ENCODE measurements at regions not wholly inside any gene's neighbourhood (a gene's known extent, or its start where the extent isn't known, plus 50 kb on each side); places are given as distances from the start of the nearest gene placed in this dataset.
"Not testable (repeated sequence)": the region's sequence is repeated elsewhere in the genome, so short reads cannot be mapped to it uniquely, and the experiment has no call there.

DNA sequence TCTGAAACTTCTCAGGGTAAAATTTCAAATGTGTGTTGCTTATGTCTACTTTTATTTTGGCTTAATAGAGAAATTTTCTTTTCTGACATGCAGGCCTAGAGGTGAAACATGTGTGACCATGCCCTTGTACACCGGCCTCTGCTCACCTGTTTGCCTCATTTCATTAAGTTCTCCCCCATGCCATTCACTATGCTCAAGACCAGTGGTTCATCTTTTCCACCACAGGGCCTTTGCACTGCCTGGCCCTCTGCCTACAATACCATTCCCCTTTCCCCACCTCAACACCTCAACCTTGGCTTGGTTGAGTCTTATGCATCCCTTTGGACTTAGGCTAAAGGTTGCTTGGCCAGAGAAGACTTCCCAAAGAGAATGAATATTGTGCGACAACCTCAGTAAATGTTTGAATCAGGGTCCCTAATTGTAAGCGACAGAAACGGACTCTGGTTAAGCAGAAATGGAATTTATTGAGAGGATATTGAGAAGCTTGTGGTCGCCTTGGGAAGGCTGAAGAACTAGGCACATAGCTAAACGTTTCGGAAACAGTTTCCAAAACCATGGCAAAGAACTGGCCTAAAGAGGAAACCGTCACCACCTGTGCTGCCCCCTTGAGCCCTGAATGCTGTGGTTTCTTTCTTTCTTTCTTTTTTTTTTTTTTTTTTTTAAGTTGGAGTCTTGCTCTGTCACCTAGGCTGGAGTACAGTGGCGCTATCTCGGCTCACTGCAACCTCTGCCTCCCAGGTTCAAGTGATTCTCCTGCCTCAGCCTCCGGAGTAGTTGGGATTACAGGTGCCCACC is 152.2 kb downstream of the SOX4 start:
- ATAC-seq: no peak

DNA sequence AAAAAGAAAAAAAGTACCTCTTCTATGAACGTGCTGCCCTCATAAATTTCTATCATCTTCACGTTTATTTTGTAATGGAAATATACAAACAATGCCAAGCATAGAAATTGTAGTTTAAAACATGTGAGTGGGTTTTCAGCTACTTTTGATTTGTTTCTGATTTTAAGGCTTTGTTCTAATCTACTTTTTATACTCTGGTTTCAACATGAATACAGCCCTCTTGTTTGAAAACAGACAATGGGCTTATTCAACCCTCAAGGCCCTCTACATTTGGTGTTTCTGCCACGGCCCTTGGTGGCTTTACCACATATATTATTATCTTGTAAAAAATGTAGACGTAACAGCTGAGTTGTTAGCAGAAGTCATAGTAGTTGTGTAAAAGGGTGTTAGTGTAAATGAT is 153.9 kb downstream of the SOX4 start:
- no peak for ATAC-seq

DNA sequence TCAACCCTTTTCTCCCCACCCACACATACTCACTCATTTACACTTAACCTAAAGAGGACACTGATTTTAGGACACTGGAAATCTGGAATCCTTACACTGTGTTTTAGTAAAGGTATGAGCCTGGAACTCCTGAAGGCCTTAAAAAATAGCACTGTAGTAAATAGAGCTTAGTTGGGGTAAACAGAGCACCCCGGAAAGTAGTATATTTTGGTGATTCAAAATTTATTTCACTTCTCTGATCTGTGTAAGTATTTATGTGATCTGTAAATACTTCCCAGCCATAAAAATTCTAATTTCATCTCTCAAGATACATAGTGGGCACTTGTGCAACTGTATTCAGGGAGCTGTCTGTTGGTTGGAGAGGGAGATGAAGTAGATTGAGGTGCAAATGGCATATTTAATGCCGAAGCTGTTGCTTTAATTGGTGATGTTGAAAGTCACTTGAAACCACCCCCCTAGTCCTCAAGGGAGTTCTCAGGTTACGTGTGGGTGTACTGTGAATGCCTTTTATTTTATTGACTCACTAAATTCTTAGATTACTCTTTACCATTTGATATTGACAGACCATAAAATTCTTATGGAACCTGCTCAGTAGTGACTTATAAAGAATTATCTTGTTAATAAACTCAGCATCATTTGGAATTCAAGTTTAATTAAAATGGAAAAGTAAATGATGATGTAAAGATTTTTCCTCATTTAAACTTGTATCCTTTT is 154.9 kb downstream of the SOX4 start:
- no peak for ATAC-seq

DNA sequence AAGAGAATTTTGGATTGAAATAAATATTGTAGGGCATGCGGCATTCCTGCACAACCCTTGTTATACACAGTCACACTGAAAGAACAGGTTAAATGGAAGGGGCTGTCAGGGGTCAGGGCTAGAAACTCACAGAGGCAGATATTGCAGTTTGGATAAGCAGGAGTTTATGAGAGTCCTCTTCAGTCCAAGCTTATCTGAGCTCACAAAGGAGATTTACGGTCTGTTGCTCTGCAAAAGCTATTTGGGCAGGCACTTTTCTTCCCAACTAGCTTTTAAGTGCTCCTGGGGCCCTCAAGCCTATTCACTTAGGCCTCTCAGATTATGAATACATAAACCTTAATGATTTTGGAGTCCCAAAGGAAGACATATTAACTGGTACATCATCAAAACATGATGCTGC is 156.2 kb downstream of the SOX4 start:
- no peak for ATAC-seq

DNA sequence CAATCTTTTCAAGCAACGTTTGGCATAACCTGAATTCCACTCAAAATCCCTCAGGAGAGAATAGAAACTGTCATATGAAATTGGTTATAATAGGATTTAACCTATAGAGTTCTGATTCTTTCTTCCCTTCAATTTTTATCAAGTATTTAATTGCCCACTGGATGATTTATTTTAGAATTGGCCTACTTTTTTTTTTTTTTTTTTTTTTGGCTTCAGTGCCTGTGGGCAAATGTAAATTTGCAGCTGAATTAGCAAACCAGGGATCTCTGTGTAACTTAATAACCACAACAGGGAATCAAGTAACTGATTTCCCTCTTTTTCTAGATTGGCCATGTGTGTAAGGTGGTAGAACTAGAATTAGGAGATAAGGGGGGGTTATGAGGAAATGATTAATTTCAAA is 157.0 kb downstream of the SOX4 start:
- ATAC-seq: no peak

DNA sequence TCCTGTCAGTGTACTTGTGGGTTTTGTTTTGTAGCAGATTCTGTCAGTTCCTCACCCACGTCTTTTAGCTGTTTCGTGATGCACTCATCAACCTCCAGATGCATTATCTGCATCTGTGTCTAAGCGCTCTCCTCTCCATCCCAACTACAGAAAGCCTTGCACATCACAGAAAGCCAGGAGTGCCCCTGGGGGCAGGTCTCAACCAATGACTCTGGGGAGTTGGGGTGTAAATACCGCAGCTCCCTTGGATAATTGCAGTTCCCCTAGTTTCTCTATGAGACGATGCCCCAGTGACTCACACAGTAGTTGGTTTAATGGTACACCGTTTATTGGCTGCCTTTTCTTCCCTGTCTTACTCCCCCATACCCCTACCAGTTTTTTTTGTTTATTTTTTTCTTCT is 158.1 kb downstream of the SOX4 start:
- ATAC-seq: no peak

DNA sequence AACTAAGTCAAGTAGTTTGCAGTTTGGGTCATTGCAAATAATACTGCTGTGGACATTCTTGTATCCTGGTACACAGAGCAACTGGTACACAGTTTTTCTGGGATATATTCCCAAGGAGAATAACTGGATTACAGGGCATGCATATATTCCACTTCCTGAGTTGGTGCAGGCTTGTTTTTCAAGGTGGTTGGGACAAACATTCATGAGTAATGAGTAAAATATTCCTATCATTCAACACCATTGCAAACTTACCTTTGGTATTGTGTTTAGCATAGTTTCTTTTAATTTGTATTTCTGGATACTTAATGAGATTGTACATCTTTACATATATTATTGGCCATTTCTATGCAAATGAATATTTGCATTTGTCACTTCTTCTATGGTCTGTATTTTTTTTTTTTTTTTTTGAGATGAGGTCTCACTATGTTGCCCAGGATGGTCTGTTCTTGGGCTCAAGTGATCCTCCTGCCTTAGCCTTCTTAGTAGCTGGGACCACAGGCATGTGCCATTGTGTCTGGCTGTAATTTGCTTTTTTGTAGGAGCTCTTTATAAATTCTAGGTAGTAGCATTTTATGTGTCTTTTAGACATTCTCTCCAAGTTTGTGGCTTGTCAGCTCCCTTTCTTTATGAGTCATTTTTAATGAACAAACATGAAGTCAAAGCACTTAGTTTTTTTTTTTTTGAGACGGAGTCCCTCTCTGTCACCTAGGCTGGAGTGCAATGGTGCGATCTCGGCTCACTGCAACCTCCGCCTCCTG is 158.7 kb downstream of the SOX4 start:
- ATAC-seq: no peak

DNA sequence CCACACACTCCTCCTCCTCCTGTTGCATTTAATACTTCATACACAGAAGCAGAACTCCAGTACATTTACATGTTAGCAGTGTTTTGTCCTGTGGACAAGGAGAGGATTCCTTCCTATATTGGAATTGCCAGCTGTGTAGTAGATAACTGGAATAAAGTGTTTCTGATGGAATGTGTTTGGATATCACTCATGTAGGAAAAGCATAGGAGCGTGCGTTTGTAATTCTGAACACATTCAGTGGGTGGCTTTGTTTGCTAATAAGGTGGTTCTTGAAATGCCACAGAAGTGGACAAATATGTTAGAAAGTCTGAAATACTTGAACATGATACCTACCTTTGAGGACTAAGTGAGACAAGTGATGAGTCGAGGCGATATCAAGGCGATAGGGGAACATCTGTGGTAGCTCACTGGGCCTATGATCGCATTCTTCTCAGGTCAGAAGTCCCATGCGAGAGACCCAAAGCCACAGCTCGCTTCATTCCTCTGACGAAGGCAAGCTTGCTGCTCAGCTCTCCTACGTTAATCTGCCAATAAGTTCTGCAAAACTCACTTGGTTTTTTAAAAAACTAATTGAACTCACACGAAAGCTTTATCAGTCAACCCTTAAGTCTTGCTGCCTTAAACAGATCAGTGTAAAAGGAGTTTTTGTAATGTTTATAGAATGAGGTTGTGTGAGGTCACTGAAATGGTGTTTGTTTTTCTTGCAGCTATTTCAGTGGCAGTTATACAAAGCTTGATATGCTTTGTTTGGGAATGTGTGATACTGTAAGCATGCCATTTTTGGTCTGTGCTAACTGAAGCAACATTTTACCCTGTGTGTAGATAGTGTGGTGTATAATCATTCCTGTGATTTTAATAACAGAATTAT is 159.9 kb downstream of the SOX4 start:
- ATAC-seq: no peak

DNA sequence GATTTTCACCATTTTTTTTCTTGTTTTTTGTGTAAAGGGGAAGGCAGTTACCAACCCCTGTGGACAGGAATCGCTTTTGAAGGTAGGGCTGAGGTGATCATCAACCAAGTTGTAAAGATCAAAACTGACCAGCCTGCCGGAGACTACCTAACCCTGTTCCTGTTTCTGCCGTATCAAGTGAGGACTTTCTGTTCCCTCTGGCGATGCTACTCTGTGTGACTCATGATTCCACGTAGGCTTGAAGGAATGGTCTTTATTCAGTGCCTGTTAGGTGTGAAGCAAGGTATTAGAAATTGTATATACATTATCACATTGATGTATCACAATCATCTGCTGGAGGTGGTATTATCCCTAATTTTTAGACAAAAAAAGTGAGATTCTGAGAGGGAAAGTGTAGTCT is 161.3 kb downstream of the SOX4 start:
- ATAC-seq: peak; percentile 74

DNA sequence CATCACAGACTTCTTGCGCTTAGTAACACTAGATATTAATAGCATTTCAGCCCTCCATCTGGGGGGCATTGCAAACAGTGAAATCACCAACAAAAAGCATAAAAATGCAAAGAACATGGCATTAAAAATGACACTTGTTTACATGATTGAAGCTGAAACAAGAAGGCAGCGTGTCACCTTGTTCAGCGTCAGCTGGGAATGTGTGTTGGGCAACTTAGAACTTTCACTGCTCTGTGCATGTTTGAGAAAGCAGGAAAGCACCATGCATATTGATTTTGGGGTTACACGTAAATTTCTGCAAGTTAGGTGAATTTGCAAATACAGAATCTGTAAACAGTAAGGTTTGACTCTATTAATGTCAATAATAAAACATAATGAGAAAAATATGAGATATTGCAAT is 162.9 kb downstream of the SOX4 start:
- no peak for ATAC-seq

DNA sequence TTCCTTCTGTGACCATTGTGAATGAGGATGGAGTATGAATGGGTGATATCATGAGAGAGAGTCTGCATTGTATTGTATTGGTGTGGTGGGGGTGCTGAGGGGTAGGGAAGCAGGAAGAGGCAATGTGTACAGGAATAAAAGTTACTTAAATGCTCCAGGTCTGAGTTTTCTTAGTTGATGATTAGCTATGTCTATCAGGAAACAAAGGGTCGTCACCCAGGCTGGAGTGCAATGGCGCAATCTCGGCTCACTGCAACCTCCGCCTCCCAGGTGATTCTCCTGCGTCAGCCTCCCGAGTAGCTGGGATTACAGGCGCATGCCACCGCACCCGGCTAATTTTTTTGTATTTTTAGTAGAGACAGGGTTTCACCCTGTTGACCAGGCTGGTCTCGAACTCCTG is 163.8 kb downstream of the SOX4 start:
- not testable (repeated sequence) for ATAC-seq

DNA sequence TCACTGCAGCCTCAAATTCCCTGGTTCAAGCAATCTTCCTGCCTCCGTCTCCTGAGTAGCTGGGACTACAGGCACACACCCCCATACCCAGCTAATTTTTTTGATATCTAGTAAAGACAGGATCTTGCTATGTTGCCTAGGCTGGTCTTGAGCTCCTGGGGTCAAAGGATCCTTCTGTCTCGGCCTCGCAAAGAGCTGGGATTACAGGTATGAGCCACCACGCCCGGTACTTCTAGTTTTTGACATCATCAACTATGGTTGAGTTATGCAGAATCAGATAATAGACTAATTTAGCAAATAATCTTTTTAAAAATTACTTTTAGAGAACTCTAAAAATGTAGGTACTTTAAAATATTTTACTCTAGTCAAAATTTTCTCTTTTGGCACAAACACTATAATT is 166.2 kb downstream of the SOX4 start:
- ATAC-seq: no peak

DNA sequence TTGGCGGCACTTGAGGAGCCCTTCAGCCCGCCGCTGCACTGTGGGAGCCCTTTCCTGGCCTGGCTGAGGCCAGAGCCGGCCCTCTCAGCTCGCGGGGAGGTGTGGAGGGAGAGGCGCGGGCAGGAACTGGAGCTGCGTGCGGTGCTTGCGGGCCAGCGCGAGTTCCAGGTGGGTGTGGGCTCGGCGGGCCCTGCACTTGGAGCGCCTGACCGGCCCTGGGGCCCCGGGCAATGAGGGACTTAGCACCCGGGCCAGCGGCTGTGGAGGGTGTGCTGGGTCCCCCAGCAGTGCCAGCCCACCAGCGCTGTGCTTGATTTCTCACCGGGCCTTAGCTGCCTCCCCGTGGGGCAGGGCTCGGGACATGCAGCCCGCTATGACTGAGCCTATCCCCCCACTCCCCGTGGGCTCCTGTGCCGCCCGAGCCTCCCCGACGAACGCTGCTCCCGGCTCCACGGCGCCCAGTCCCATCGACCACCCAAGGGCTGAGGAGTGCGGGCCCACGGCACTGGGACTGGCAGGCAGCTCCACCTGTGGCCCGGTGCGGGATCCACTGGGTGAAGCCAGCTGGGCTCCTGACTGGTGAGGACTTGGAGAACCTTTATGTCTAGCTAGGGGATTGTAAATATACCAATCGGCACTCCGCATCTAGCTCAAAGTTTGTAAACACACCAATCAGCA is 167.6 kb downstream of the SOX4 start:
- ATAC-seq: not testable (repeated sequence)

DNA sequence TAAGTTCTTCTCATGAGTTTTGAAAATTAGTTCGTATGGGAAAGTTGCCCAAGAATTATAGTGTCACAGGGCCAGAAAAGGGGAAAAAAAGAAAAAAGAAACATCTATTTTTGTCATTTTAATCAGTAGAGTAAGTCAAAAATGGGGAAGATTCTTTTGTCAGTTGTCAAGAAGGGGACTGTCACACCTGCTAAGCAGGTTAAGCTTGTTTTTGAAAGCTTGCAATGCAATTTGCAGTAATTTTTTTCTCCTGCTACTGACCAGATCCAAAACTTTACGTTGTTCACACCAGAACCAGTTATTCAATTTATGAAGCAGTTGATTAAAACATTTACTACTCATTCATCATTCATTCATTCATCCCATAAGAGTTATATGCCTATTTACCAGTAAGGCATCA is 171.4 kb downstream of the SOX4 start:
- no peak for ATAC-seq

DNA sequence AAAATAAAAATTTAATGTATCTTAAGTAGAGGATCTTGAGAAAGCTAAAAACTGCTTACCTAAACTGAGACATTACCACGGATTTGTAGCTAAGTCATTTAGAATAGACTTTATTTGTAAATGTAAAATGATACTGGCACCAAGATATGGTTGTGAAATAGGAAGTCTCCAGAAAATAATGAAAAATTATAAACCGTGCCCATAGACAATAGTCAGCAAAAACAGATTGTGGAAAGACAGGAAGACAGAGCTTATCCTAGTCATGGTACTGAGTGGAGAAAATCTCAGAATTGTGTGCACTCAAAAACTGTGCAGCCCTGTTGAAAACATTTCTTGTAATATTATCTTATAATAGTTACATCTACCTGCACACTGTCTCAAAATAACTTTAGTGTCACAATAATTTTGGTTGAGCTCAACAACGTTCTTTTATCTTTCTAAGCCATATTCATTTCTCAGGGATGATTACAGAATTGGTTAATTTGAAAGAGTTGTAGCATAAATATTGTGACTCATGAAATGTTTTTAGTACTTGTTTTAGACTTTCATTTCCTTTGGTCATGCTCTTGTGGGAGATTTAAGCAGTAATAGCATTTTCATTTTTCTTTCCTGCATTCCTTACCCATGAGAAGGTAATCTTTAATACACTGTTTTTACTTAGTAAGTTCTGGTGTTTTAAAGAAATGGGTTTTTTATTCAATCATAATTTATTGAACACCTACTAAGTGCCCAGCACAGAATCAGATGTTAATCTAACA is 174.5 kb downstream of the SOX4 start:
- ATAC-seq: no peak

DNA sequence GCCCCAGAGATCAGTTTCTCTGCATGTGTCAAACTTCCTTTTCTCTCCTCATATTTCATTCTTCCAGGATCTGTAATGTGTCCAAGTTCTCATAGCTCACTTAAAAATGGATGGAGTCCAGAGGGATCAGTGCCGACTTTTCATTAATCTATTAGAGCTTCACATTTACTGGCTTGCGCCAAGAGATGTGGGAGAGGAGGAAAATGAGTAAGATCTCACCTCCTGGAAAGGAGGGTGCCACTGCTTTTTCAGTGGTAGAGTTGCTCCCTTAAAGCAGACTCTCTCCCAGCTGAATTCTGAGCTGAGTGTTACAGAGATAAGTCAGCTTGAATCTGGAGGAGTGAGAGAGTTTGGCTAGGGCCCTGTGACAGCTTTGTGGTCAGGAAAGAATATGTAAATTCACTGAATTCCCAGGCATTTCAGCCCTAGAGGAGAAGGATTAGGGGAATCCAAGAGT is 175.9 kb downstream of the SOX4 start:
- ATAC-seq: no peak

DNA sequence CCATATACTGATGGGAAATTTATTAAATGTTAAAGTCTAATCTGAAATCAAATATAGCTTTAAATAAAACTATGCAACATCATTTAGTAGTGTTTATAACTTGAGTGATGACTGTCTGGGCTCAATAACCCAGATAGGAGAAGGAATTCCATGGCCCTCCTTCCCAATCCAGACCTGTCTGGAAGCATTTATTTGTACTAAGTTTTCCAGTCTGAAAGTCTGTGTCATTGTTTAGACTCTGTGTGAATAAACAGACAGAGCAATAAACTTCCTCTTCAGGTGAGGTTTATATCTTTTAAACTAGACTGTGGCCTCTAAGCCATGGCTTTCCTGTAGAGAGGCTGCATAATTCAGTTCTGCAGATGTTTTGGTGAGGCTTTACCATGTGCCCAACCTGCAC is 176.4 kb downstream of the SOX4 start:
- no peak for ATAC-seq

DNA sequence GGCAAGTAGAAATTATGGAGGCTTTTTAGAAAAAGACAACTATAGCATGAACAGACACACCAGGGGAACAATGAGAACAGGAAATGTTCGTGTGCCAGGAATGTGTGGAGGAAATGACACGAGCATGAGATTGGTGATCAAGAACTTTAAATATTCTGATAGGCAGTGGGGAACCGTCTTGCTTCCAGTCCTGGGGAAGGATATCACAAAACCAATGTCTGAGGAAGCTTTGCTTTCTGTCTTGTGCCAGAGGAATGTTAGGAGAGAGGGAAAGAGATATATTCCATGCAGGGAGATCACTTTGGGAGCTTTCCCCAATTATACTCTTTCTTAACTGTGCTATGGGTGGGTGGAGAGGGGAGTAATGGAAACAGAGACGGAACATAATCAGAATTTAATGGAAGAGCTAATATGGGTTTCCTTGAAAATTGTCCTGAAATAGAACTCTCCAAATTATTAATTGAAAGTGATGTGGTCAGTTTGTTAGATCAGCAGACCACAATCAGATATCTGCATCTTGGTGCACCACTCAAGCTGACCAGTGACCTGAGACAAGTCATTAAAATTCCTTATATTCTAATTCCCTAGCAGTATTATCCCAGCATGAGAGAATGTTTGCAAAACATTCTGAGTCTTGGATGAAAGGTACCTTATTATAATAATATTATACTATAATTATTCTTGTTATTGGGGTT is 178.2 kb downstream of the SOX4 start:
- ATAC-seq: no peak

DNA sequence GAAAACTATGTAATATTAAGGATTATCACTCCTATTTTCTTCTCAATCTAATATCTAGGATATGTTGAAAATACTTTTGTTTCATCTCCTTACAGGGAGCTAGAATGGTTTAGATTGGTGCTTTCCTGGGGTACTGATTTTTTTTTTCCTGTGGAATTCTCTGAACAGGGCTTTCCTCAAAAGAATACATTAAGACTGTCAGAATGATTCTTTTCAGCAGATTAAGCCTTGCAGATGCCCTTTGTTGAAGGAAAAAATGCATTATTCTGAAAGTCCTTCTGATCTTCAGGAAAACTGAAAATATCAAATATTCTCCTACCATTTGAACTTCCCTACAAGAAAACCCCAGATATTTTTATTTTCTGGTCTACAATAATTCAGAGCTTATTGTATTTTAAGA is 178.9 kb downstream of the SOX4 start:
- ATAC-seq: no peak

DNA sequence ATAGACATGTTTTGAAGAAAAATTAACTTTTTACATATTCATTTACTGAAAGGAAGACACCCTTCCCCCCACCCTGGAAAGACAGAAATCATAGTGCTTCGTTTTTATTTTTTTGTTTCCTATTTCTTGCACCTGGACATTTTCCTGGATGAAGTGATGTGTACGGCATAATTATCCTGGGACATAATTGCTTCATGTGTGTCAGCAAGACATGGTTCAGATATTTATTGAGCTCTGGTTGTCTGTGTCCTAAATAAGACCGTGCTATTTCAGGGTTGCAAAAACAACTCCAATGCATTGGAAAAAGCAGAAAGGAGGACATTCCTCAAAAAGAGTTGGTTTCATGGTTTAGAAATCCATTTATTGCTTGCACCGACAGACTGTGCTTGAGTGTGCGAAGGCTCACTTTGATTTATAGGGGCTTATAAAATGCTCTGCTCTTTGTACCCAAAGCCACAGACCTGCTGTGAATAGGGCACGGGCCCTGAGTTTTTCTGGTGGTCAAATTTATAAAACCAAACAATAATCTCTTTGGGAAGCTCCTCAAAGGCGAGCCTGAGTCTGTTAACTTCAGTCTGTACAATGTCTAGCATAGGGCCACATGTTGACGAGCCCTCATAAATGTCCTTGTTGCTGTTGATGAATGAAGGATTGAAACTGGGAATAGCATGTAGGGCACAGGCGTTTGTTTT is 179.5 kb downstream of the SOX4 start:
- no peak for ATAC-seq

Measured in esophagus mucosa (tissue), 1 donor.